Body of pancreas (tissue), 4 donors: ENCODE measurements at regions not wholly inside any gene's neighbourhood (a gene's known extent, or its start where the extent isn't known, plus 50 kb on each side); places are given as distances from the start of the nearest gene placed in this dataset.

Experiments used
- POLR2A ChIP-seq, 3 donors: fragments of 450-650 bp; IDR thresholded peaks; one replicate each; pipeline ENCODE4 v1.6.1; 2016; ENCODE audit warnings: antibody characterized with exemption in 3 of 3, mild to moderate bottlenecking in 2 of 3
- TF ChIP-seq, protein P1 (sequence below), 7 experiments: fragments of 450-650 bp in 4 of 7; fragments of 200-600 bp in 3 of 7; sonication (generic) in 3 of 7; IDR thresholded peaks; one replicate each; pipeline ENCODE4 v1.5.1; 2016 to 2019; ENCODE audit warnings: antibody characterized with exemption in 7 of 7

DNA sequence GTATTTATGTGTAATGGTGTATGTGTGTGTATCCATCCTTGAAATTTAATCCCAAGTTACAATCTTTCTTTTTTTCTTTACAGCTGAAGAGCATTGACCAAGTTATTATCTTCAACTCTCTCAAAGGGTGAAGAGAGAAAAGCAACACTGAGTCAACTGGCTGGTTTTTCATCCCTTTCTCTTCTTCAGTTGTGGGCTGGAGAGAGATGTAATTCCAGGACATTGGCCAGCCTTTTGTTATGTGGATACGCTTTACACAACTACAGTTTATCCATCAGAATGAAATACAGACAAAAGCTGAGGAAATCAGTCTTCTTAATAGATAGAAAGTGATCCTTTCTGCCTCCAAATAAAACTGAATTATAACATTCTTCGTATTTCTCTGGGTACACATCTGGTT lies 357.0 kb upstream of the NCAM2 start:
- no peak for TF ChIP-seq POLR2A (IDR thresholded peaks at IDR 0.05)
- TF ChIP-seq, protein P1, sequence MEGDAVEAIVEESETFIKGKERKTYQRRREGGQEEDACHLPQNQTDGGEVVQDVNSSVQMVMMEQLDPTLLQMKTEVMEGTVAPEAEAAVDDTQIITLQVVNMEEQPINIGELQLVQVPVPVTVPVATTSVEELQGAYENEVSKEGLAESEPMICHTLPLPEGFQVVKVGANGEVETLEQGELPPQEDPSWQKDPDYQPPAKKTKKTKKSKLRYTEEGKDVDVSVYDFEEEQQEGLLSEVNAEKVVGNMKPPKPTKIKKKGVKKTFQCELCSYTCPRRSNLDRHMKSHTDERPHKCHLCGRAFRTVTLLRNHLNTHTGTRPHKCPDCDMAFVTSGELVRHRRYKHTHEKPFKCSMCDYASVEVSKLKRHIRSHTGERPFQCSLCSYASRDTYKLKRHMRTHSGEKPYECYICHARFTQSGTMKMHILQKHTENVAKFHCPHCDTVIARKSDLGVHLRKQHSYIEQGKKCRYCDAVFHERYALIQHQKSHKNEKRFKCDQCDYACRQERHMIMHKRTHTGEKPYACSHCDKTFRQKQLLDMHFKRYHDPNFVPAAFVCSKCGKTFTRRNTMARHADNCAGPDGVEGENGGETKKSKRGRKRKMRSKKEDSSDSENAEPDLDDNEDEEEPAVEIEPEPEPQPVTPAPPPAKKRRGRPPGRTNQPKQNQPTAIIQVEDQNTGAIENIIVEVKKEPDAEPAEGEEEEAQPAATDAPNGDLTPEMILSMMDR (IDR thresholded peaks at IDR 0.05), result no peak
